Activated B cell treated with CpG ODN at 0.5 μM for 24 hours (primary cell): ENCODE measurements at regions not wholly inside any gene's neighbourhood (a gene's known extent, or its start where the extent isn't known, plus 50 kb on each side); places are given as distances from the start of the nearest gene placed in this dataset.

ENCODE experiments used
- ATAC-seq: fragments of 200-7000 bp; cut with Tn5 transposase; one replicate; pipeline ENCODE4 v1.10.0; 2021; ENCODE audit warnings: low read depth, mild to moderate bottlenecking, moderate library complexity
- CTCF ChIA-PET: fragments of 350-600 bp; sonication (Branson Sonifier 250); formaldehyde crosslinking; loops from one replicate; lab custom pipeline; 2021; ENCODE audit warnings: antibody characterized with exemption; lab: Charles Lee
- POLR2A ChIA-PET: fragments of 350-600 bp; sonication (Branson Sonifier 250); formaldehyde crosslinking; loops from one replicate; lab custom pipeline; 2021; ENCODE audit warnings: antibody characterized with exemption; lab: Charles Lee
- DNase-seq: peaks from one replicate; pipeline ENCODE4 v3.0.0; 2022
- H3K27ac Mint-ChIP-seq: one replicate; pipeline ENCODE4 v1.8.0; 2020; ENCODE audit warnings: mixed read lengths
- H3K27me3 Mint-ChIP-seq: one replicate; pipeline ENCODE4 v1.8.0; 2021; ENCODE audit warnings: mixed read lengths
- H3K36me3 Mint-ChIP-seq: one replicate; pipeline ENCODE4 v1.8.0; 2021; ENCODE audit warnings: low read depth, mixed read lengths
- H3K4me1 Mint-ChIP-seq: one replicate; pipeline ENCODE4 v1.8.0; 2021; ENCODE audit warnings: mixed read lengths
- H3K4me3 Mint-ChIP-seq: one replicate; pipeline ENCODE4 v1.8.0; 2020; ENCODE audit warnings: mild to moderate bottlenecking, mixed read lengths
- H3K9me3 Mint-ChIP-seq: one replicate; pipeline ENCODE4 v1.8.0; 2020; ENCODE audit warnings: mixed read lengths
- CTCF ChIP-seq: fragments of 200-600 bp; IDR thresholded peaks from one replicate; pipeline ENCODE4 v1.8.0; 2022; ENCODE audit warnings: antibody characterized with exemption, mild to moderate bottlenecking
- intact Hi-C: fragments of 100-400 bp; cut with micrococcal nuclease; formaldehyde crosslinking; loops from one replicate; pipeline ENCODE4 v1.15.1; 2024

DNA sequence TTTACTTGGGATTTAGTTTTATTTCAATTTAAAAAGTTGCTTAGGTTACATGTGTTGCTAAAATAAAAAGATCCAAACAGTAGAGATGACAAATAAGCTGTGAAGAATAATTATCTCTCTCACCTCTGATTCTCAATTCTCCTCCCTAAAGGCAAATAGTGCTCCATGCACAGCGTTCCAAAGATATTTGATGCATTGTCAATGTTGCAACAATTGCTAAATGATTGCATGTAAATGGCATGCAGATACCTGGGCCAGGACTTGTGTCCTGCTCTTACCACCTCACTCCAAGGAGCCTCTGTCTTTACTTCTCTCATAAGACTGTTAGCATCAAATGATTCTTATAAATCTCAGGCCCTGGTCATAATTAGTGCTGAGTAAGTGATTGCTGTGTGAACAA lies 217.7 kb downstream of the SEC23IP start:
- ATAC-seq (no peak), DNase-seq (no peak)
- ChIA-PET CTCF (no interaction called here), POLR2A (no interaction called here)
- no peaks in the 10 kb centered on the region for H3K36me3 Mint-ChIP-seq
- peaks cover 2% of the 10 kb centered on the region for H3K9me3 Mint-ChIP-seq
- no peaks in the 10 kb centered on the region for H3K4me1 Mint-ChIP-seq
- H3K4me3 Mint-ChIP-seq = no peak overlapping the region
- intact Hi-C loops = no loop called here
- TF ChIP-seq CTCF = no peak
- H3K27me3 Mint-ChIP-seq = peaks cover 6% of the 10 kb centered on the region
- no peak overlapping the region for H3K27ac Mint-ChIP-seq

GRCh38 chr10:120111628-120112027 lies 219.1 kb downstream of the SEC23IP start:
- ATAC-seq (no peak), DNase-seq (no peak)
- H3K27ac Mint-ChIP-seq = no peak overlapping the region
- POLR2A ChIA-PET = no interaction called here
- intact Hi-C loops = no loop called here
- no peaks in the 10 kb centered on the region for H3K36me3 Mint-ChIP-seq
- H3K27me3 Mint-ChIP-seq = peaks cover 13% of the 10 kb centered on the region
- H3K4me1 Mint-ChIP-seq = no peaks in the 10 kb centered on the region
- CTCF ChIA-PET = no interaction called here
- H3K9me3 Mint-ChIP-seq = peaks cover 2% of the 10 kb centered on the region
- no peak overlapping the region for H3K4me3 Mint-ChIP-seq
- no peak for TF ChIP-seq CTCF

- POLR2A ChIA-PET = no interaction called here
- ATAC-seq (no peak), DNase-seq (no peak)
- no peak for TF ChIP-seq CTCF
- Mint-ChIP-seq H3K9me3 (peaks cover 2% of the 10 kb centered on the region), H3K4me1 (no peaks in the 10 kb centered on the region), H3K36me3 (no peaks in the 10 kb centered on the region), H3K27me3 (peaks cover 13% of the 10 kb centered on the region), H3K27ac (no peak overlapping the region), H3K4me3 (no peak overlapping the region)
- intact Hi-C loops = no loop called here
- CTCF ChIA-PET = no interaction called here
Observed at GRCh38 chr10:120112809-120113208, 220.3 kb downstream of the SEC23IP start.

- intact Hi-C loops = no loop called here
- Mint-ChIP-seq H3K27me3 (peaks cover 17% of the 10 kb centered on the region), H3K4me3 (no peak overlapping the region), H3K9me3 (no peaks in the 10 kb centered on the region), H3K4me1 (no peaks in the 10 kb centered on the region), H3K27ac (no peak overlapping the region), H3K36me3 (no peaks in the 10 kb centered on the region)
- POLR2A ChIA-PET = no interaction called here
- ATAC-seq (no peak), DNase-seq (no peak)
- no peak for TF ChIP-seq CTCF
- CTCF ChIA-PET = no interaction called here
Observed at GRCh38 chr10:120115959-120116358, 223.4 kb downstream of the SEC23IP start.

- H3K36me3 Mint-ChIP-seq = no peaks in the 10 kb centered on the region
- ChIA-PET CTCF (interaction anchor here (0.6 kb wide), 1 partner anchor 188 kb away, joined by 3 read pairs; no protein-coding TSS in a partner anchor), POLR2A (no interaction called here)
- TF ChIP-seq CTCF = no peak
- no peaks in the 10 kb centered on the region for H3K4me1 Mint-ChIP-seq
- H3K4me3 Mint-ChIP-seq = no peak overlapping the region
- DNase-seq (no peak), ATAC-seq (no peak)
- H3K27me3 Mint-ChIP-seq = peaks cover 4% of the 10 kb centered on the region
- intact Hi-C loops = no loop called here
- H3K9me3 Mint-ChIP-seq = no peaks in the 10 kb centered on the region
- H3K27ac Mint-ChIP-seq = no peak overlapping the region
Observed at GRCh38 chr10:120121768-120122167, 229.2 kb downstream of the SEC23IP start.
